IgD-negative memory B cell (primary cell): ENCODE measurements at regions not wholly inside any gene's neighbourhood (a gene's known extent, or its start where the extent isn't known, plus 50 kb on each side); places are given as distances from the start of the nearest gene placed in this dataset.

Source experiments
- H3K27ac Mint-ChIP-seq, 3 donors: one replicate each; pipeline ENCODE4 v1.8.0; 2020 to 2022; ENCODE audit warnings: mild to moderate bottlenecking in 3 of 3, mixed read lengths in 3 of 3, moderate library complexity in 1 of 3
- H3K27me3 Mint-ChIP-seq: one replicate; pipeline ENCODE4 v1.8.0; 2021; ENCODE audit warnings: mixed read lengths
- H3K36me3 Mint-ChIP-seq: one replicate; pipeline ENCODE4 v1.8.0; 2020; ENCODE audit warnings: mild to moderate bottlenecking, mixed read lengths
- H3K4me1 Mint-ChIP-seq, 3 donors: one replicate each; pipeline ENCODE4 v1.8.0; 2020 to 2022; ENCODE audit warnings: mixed read lengths in 3 of 3, mild to moderate bottlenecking in 1 of 3
- H3K4me3 Mint-ChIP-seq, 4 donors: one replicate each; pipeline ENCODE4 v1.8.0; 2020 to 2022; ENCODE audit warnings: mild to moderate bottlenecking in 4 of 4, mixed read lengths in 4 of 4, moderate library complexity in 3 of 4
- H3K9me3 Mint-ChIP-seq, 3 donors: one replicate each; pipeline ENCODE4 v1.8.0; 2020 to 2021; ENCODE audit warnings: mixed read lengths in 3 of 3, mild to moderate bottlenecking in 1 of 3

DNA sequence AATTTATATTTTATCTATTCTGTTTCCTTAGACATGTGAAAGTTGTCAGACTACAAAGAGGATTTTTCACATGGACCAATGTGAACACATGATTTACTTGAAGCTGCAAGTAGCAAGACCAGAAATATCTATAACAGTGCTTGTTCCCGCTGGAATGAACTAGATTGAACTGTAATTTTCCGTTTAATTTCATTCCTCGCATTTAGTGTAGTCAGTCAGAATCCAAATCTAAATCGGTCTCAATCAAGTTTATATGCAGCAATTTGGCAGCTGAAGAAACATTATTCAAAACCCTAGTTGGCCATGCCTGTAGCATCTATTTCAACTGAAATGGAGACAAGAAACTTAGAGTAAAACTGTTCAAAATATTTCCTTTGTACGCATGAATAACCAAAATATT lies 570.7 kb upstream of the SLITRK5 start:
- peaks cover 2% of the 10 kb centered on the region for H3K36me3 Mint-ChIP-seq
- peaks cover 2 to 5% (median 5%) of the 10 kb centered on the region in 3 donors for H3K9me3 Mint-ChIP-seq
- H3K27ac Mint-ChIP-seq = no peak overlapping the region
- H3K27me3 Mint-ChIP-seq = no peaks in the 10 kb centered on the region
- no peak overlapping the region for H3K4me3 Mint-ChIP-seq
- H3K4me1 Mint-ChIP-seq = no peaks in the 10 kb centered on the region

DNA sequence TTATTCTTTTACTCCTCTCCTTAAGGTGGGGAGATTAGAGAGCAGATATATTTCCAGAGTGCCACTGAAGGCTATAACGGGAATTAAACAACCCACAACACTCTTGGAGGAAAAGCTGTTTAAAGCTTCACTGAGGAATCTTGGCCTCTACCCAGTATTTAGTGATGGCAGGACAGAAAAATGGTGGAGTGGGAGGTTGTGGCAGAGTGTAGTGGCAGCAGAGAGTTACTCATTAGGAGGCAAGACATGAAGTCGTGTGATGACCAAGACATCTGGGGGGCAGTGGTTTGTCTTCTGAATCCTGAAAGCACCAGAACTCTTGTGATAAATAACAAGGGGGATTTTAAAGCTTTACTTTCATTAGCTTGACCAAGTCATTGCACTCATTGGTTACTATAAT lies 563.5 kb upstream of the SLITRK5 start:
- Mint-ChIP-seq H3K4me1 (no peaks in the 10 kb centered on the region), H3K27me3 (no peaks in the 10 kb centered on the region), H3K9me3 (peaks cover 0 to 7% (median 2%) of the 10 kb centered on the region in 3 donors), H3K36me3 (no peaks in the 10 kb centered on the region), H3K4me3 (no peak overlapping the region), H3K27ac (no peak overlapping the region)

DNA sequence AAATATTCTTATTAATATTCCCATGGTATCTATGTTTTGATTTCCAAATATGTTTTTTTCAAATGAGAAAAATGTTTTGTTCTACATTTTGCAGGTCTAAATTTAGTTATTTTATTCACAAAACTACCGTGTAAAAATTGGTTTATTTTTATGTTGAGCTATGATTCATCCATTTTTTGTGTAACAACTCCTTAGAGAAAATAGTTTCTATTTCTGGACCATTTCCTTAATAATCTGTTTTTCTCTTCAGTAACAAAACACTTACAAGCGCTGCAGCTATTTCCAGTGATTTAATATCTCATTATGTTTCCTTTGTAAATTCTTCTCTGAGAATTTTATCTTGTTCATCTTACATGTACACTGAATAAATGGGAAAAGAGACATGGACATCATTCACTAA lies 550.7 kb upstream of the SLITRK5 start:
- Mint-ChIP-seq H3K27ac (no peak overlapping the region), H3K9me3 (peaks cover 0 to 3% (median under 1%) of the 10 kb centered on the region in 3 donors), H3K4me3 (no peak overlapping the region), H3K4me1 (no peaks in the 10 kb centered on the region), H3K36me3 (peaks cover 2% of the 10 kb centered on the region), H3K27me3 (no peaks in the 10 kb centered on the region)

DNA sequence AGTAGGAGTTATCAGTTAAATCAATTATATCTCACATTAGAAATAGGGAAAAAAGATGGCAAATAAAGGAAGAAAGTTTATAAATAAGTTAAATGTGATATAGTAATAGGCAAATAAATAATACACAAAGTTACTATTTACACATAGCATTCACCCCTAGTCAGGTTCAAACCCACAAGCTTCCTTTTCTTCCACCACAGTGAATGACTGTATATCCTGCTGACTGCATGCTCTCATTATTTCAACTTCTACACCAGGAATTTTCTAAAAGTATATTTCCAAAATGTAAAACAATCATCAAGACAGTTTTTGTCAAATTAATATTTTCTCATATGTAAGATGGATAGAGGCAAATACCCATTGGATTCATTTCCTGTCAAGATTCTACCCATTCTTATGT lies 548.6 kb upstream of the SLITRK5 start:
- Mint-ChIP-seq H3K36me3 (peaks cover 2% of the 10 kb centered on the region), H3K4me1 (no peaks in the 10 kb centered on the region), H3K9me3 (peaks cover 1 to 3% (median 3%) of the 10 kb centered on the region in 3 donors), H3K4me3 (no peak overlapping the region), H3K27ac (no peak overlapping the region), H3K27me3 (no peaks in the 10 kb centered on the region)

DNA sequence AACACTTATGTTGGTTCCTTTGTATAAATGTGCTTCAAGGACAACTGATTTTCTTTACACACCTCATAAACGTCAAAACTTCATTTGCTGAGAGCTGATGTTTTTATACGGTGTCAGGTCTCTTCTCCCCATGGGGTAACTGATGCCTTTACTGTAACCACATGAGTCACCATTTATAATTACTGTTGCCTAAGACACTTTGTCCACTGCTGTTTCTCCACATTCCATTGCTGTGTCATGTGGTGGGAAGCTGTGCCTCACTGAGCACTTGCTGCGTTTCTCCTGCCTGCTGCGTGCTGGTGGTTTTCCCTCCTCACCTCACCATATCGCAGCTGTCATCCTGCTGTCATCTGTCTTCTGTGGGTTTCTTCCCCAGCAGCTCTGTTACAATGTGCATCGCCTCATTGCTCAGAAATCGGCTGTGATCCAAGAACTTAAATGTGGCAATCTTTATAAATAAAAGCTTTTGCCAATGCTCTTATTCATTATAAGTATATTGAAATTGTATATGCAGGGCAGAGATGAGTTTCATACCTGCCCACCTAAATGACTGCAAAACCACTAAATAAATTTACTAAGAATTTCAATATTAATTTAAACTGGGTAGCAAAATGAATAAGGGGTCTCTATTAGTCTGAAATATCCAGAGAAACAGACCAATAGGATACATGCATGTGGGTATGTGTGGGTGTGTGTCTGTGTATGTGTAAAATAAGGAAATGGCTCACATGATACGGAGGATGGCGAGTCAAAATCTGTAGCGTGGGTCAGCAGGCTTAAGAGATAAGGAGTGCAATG lies 547.0 kb upstream of the SLITRK5 start:
- Mint-ChIP-seq H3K27me3 (no peaks in the 10 kb centered on the region), H3K9me3 (peaks cover 1 to 8% (median 3%) of the 10 kb centered on the region in 3 donors), H3K27ac (no peak overlapping the region), H3K4me3 (no peak overlapping the region), H3K36me3 (peaks cover 2% of the 10 kb centered on the region), H3K4me1 (no peaks in the 10 kb centered on the region)

DNA sequence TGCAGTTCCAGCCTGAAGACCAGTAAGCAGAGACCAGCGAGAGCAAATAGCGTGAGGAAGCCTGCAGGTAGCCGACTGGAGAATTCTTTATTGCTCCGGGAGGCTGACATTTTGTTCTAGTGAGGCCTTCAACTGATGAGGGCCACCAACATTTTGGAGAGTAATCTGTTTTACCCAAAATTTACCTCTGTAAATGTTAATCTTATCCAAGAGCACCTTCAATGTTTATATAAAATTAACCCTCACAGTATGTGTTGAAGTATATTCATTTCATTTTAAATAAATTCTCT lies 546.4 kb upstream of the SLITRK5 start:
- Mint-ChIP-seq H3K36me3 (peaks cover 2% of the 10 kb centered on the region), H3K27me3 (no peaks in the 10 kb centered on the region), H3K27ac (no peak overlapping the region), H3K4me1 (no peaks in the 10 kb centered on the region), H3K9me3 (peaks cover 3 to 12% (median 3%) of the 10 kb centered on the region in 3 donors), H3K4me3 (no peak overlapping the region)

DNA sequence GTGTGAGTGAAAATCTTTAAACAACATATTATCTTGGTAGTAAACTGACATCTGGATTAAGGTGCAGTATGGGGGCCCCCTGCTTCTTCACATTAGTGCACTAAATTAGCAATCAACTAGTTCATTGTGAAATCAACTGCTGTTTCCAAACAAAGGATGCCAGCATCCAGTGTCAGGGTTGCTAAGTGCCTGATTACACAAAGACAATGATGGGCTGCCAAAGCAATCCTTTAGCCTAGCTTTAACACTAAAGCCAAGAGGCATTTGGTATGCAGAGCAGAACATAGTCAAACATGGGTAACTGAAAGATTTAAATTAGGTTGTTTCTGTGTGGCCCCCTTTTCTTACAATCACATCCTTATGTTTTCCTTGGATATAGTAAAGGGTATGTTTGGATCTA lies 543.1 kb upstream of the SLITRK5 start:
- Mint-ChIP-seq H3K4me1 (no peaks in the 10 kb centered on the region), H3K27ac (no peak overlapping the region), H3K9me3 (peaks cover 3 to 12% (median 5%) of the 10 kb centered on the region in 3 donors), H3K36me3 (peaks cover 2% of the 10 kb centered on the region), H3K4me3 (no peak overlapping the region), H3K27me3 (no peaks in the 10 kb centered on the region)

DNA sequence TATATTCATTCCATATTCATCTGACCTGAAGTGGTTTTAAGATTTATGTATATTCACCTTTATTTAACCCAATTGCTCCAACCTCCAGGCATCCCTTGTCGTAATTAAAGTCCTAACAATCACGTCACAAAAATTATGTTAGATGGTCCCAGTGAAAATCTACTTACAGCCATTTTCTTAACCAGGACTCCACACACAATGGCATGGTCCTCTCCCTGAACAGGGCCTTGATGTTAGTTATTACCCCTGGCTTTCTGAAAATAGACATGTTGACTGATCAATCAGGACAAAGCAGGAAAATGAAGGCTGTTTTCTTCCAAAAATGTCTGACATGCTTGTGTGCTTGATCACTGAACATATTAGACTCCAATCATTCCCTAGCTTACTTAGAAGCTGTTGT lies 542.7 kb upstream of the SLITRK5 start:
- no peaks in the 10 kb centered on the region for H3K27me3 Mint-ChIP-seq

DNA sequence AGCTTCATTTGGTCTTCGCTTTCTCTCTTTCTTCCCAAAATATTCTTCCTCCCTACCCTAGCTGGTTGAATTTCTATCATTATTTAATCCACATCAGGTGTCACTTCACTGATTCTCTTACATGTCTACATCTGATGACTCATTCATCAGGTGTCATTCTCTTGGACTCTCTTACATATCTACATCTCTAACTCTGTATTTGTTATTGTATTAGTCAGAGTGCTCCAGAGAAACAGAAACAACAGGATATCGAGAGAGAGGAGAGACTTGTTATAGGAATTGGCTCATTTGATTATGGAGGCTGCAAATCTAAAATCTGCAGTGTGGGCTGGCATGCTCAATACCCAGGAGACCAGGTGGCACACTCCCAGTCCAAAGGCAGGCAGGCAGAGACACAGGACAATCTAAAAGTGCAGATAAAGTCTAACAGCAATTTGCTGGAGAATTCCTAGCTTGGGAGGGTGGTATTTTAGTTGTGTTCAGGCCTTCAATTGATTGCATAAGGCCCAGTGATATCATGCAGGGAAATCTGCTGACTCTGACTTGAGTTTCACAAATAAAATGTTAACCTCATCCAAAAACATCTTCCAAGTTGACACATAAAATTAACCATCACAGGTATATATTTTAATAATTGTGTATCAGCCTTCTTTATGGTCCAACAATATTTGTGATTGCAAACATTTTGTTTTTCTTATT lies 541.4 kb upstream of the SLITRK5 start:
- H3K4me3 Mint-ChIP-seq = no peak overlapping the region
- H3K36me3 Mint-ChIP-seq = no peaks in the 10 kb centered on the region
- no peaks in the 10 kb centered on the region for H3K4me1 Mint-ChIP-seq
- H3K27me3 Mint-ChIP-seq = no peaks in the 10 kb centered on the region
- peaks cover 3 to 15% (median 6%) of the 10 kb centered on the region in 3 donors for H3K9me3 Mint-ChIP-seq
- H3K27ac Mint-ChIP-seq = no peak overlapping the region

More for the DNA sequence above, 542.7 kb upstream of the SLITRK5 start:
- Mint-ChIP-seq H3K4me1 (no peaks in the 10 kb centered on the region), H3K4me3 (no peak overlapping the region), H3K27ac (no peak overlapping the region), H3K9me3 (peaks cover 3 to 15% (median 6%) of the 10 kb centered on the region in 3 donors), H3K36me3 (peaks cover 2% of the 10 kb centered on the region)

DNA sequence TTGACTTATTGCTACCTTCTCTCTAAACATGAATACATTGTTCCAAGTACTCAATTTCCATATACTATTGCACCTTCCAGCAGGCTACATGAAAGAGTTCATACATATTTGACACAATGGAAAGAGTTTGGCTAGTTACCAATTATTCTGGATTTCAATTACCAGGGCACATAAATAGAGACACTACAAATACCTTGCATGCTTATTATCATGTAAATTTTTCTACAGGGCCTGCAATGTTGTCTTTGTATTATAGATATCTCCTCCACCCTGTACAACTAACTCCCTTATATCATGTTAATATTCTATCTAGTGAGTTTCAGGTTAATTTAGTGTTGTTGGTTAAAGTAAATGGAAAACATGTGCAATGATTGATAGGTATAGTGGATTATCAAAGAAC lies 540.7 kb upstream of the SLITRK5 start:
- no peaks in the 10 kb centered on the region for H3K27me3 Mint-ChIP-seq
- no peak overlapping the region for H3K27ac Mint-ChIP-seq
- no peaks in the 10 kb centered on the region for H3K4me1 Mint-ChIP-seq
- peaks cover 3 to 15% (median 6%) of the 10 kb centered on the region in 3 donors for H3K9me3 Mint-ChIP-seq
- no peak overlapping the region for H3K4me3 Mint-ChIP-seq
- no peaks in the 10 kb centered on the region for H3K36me3 Mint-ChIP-seq

DNA sequence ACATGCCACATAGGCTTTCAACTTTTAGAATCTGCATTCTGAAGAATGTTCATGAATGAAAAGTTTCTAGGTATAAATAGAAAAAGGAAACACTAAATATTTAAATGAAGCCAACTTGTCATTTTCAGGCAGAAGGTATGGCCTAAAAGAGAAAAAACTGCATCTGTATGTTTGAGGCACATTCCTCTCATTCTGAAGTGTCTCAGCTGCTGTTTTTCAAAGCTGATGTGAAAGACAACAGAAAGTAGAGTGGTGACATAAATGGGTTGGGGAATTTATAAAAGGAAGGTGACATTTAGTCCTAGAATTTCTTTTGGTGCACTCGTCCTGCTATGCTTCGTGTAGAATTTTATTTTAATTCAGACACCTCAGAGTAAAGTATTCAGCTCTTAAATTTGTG lies 539.6 kb upstream of the SLITRK5 start:
- Mint-ChIP-seq H3K27ac (no peak overlapping the region), H3K27me3 (no peaks in the 10 kb centered on the region), H3K4me3 (no peak overlapping the region), H3K9me3 (peaks cover 0 to 15% (median 6%) of the 10 kb centered on the region in 3 donors), H3K4me1 (no peaks in the 10 kb centered on the region), H3K36me3 (no peaks in the 10 kb centered on the region)

DNA sequence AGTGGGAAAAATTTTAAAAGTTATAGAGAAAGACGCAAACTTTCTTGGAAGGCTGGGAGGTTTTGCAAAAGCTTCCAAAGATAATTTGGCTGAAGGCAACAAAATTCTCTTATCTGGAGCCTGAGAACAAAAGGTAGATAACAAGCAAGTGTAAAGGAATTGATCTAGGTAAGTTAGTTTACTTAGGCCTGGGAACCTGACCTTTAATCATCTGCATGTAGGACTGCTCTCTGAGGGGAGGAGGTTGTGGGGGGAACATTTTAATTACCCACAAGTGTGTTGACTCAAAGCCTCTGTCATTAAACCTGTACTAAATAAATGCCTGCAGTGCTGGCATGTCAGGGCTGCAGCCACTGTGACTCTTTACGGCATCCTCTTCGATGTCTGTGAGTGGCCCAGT lies 532.3 kb upstream of the SLITRK5 start:
- Mint-ChIP-seq H3K27me3 (no peaks in the 10 kb centered on the region), H3K4me3 (no peak overlapping the region), H3K27ac (no peak overlapping the region), H3K9me3 (peaks cover 0 to 8% (median 7%) of the 10 kb centered on the region in 3 donors), H3K4me1 (no peaks in the 10 kb centered on the region), H3K36me3 (no peaks in the 10 kb centered on the region)

DNA sequence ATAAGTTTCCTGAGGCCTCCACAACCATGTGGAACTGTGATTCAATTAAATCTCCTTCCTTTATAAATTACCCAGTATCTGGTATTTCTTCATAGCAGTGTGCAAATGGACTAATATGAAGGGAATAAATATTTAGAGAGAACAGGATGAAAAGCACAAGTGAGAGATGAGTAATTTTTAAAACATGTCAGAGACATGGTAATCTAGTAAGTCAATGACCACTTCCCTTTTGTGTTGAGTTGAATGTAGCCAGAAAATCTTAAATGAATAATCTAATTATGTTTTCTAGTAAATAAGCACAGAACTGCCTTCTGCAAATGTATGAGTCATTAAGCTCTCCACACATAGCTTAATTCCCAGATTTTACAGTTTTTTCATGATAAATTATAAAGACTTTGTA lies 524.1 kb upstream of the SLITRK5 start:
- Mint-ChIP-seq H3K27ac (no peak overlapping the region), H3K9me3 (peaks cover 2 to 9% (median 7%) of the 10 kb centered on the region in 3 donors), H3K27me3 (no peaks in the 10 kb centered on the region), H3K36me3 (no peaks in the 10 kb centered on the region), H3K4me1 (no peaks in the 10 kb centered on the region), H3K4me3 (no peak overlapping the region)

DNA sequence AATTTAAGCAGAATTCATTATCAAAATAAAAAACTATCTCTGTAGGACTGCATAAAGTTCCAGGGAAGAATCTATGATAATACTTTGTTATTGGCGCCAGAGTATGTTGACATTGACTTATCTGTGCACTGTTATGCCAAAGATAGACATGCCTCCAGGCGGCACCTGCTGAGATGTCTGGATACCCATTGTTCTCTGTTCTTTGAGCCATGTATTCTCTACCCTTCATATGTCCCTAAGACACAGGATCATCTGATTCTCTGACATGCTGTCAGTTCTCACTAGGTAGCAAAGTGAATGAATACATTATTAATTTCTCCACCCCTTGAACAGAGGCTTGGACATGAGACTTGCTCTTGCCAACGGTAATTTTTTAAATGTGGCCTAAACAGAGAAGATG lies 517.8 kb upstream of the SLITRK5 start:
- no peaks in the 10 kb centered on the region for H3K27me3 Mint-ChIP-seq
- peaks cover 1 to 6% (median 2%) of the 10 kb centered on the region in 3 donors for H3K9me3 Mint-ChIP-seq
- no peak overlapping the region for H3K4me3 Mint-ChIP-seq
- no peak overlapping the region for H3K27ac Mint-ChIP-seq
- no peaks in the 10 kb centered on the region for H3K4me1 Mint-ChIP-seq
- no peaks in the 10 kb centered on the region for H3K36me3 Mint-ChIP-seq

DNA sequence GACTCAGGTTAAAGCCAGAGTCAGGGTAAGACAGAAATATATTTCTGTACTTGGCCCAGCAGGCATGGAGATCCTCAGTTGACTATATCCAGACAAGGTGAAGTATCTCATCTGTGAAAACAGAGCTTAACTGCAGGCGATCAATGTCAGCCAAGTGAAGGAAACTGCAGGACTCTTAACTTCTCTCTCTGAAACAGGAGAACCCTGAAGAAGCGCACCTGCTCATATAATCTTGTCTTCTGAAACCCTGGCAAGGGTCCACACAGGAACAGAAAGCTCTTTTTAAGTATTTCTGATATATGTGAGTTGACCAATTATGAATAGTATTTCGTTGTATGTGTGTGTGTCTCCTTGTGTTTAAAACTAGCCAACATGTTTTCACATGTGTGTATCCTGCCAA lies 504.8 kb upstream of the SLITRK5 start:
- H3K36me3 Mint-ChIP-seq = no peaks in the 10 kb centered on the region
- peaks cover 3 to 20% (median 4%) of the 10 kb centered on the region in 3 donors for H3K9me3 Mint-ChIP-seq
- H3K4me3 Mint-ChIP-seq = no peak overlapping the region
- H3K27me3 Mint-ChIP-seq = no peaks in the 10 kb centered on the region
- no peak overlapping the region for H3K27ac Mint-ChIP-seq
- H3K4me1 Mint-ChIP-seq = peaks cover 0 to 1% (median 0%) of the 10 kb centered on the region in 3 donors

DNA sequence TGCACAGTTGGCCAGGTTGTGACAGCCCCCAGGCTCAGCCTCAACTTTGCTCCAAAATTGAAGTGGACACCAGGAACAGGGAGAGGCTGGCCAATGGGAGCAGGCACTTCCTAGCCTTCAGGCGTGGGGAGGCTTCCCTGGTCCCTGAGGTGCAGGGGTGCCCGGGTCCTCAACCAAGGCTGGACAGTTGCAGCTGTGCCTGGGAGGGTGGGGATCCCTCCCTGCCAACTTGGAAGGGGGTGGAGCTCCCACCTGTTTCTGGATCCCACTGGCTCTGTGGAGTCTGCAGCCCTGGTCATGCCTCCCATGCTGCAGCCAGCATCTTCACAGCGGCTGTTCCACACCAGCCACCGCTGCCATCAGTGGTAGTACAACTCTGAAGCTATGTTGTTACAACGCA lies 502.8 kb upstream of the SLITRK5 start:
- Mint-ChIP-seq H3K27me3 (no peaks in the 10 kb centered on the region), H3K36me3 (no peaks in the 10 kb centered on the region), H3K27ac (no peak overlapping the region), H3K9me3 (peaks cover 2 to 14% (median 3%) of the 10 kb centered on the region in 3 donors), H3K4me3 (no peak overlapping the region), H3K4me1 (peaks cover 0 to 1% (median 0%) of the 10 kb centered on the region in 3 donors)
